Kidney capillary endothelial cell (primary cell): ENCODE measurements at regions not wholly inside any gene's neighbourhood (a gene's known extent, or its start where the extent isn't known, plus 50 kb on each side); places are given as distances from the start of the nearest gene placed in this dataset.

Source experiments
- DNase-seq: peaks from one replicate; pipeline ENCODE4 v3.0.0-alpha.2; 2018; ENCODE audit warnings: low spot score

- no peak for DNase-seq
Measured at GRCh38 chr16:51657848-51658247, 506.8 kb upstream of the SALL1 start.

GRCh38 chr16:51655249-51655648 is 504.2 kb upstream of the SALL1 start:
- no peak for DNase-seq

- no peak for DNase-seq
Measured at GRCh38 chr16:51651061-51651466, 500.0 kb upstream of the SALL1 start.

GRCh38 chr16:51649631-51650030 is 498.6 kb upstream of the SALL1 start:
- DNase-seq, result no peak

- no peak for DNase-seq
Measured at GRCh38 chr16:51648526-51648925, 497.5 kb upstream of the SALL1 start.

GRCh38 chr16:51641191-51641765 is 490.2 kb upstream of the SALL1 start:
- no peak for DNase-seq

GRCh38 chr16:51640196-51640595 is 489.1 kb upstream of the SALL1 start:
- no peak for DNase-seq

- no peak for DNase-seq
Measured at GRCh38 chr16:51638339-51639135, 487.5 kb upstream of the SALL1 start.

- DNase-seq, result no peak
Measured at GRCh38 chr16:51637770-51638094, 486.7 kb upstream of the SALL1 start.

- no peak for DNase-seq
Measured at GRCh38 chr16:51636920-51637769, 486.1 kb upstream of the SALL1 start.

- DNase-seq, result no peak
Measured at GRCh38 chr16:51635181-51635580, 484.1 kb upstream of the SALL1 start.

GRCh38 chr16:51630076-51630475 is 479.0 kb upstream of the SALL1 start:
- no peak for DNase-seq

GRCh38 chr16:51629576-51629975 is 478.5 kb upstream of the SALL1 start:
- no peak for DNase-seq

GRCh38 chr16:51624080-51624775 is 473.2 kb upstream of the SALL1 start:
- no peak for DNase-seq

GRCh38 chr16:51621610-51622009 is 470.5 kb upstream of the SALL1 start:
- DNase-seq, result no peak

- DNase-seq, result no peak
Measured at GRCh38 chr16:51615141-51615540, 464.1 kb upstream of the SALL1 start.

GRCh38 chr16:51607201-51607651 is 456.2 kb upstream of the SALL1 start:
- DNase-seq, result no peak

- DNase-seq, result no peak
Measured at GRCh38 chr16:51596247-51596646, 445.2 kb upstream of the SALL1 start.

GRCh38 chr16:51592535-51593300 is 441.6 kb upstream of the SALL1 start:
- no peak for DNase-seq

GRCh38 chr16:51592001-51592501 is 441.0 kb upstream of the SALL1 start:
- DNase-seq, result no peak

- DNase-seq, result no peak
Measured at GRCh38 chr16:51591480-51591879, 440.4 kb upstream of the SALL1 start.
